K562 (cell line): ENCODE measurements at regions not wholly inside any gene's neighbourhood (a gene's known extent, or its start where the extent isn't known, plus 50 kb on each side); places are given as distances from the start of the nearest gene placed in this dataset.

Experiments used
- ATAC-seq: fragments of 200-7000 bp; cut with Tn5 transposase; 3 replicates; pipeline ENCODE4 v1.9.1; 2020; ENCODE audit warnings: moderate library complexity
- BruUV-seq: library from RNA; stranded (reverse); fragments of 400-500 nt; replicated peaks from 2 replicates; lab custom pipeline; 2021; lab: Mats Ljungman, UMichigan
- CTCF ChIA-PET: fragments of 300-600 bp; formaldehyde crosslinking; extraction: SDS; loops from one replicate; lab custom pipeline; 2021; ENCODE audit warnings: low intra/inter-chr PET ratio; lab: Yijun Ruan, JAX
- POLR2A ChIA-PET: fragments of 300-600, 350-650 bp; sonication (Branson Sonifier 250); formaldehyde crosslinking; extraction: SDS; loops from one replicate; lab custom pipeline; 2021; ENCODE audit warnings: antibody characterized with exemption, inconsistent platforms; lab: Yijun Ruan, JAX
- DNase-seq, 4 experiments: peaks; one replicate each; pipeline versions ENCODE4 v3.0.0 to v3.0.0-alpha.2; 2011 to 2018; ENCODE audit warnings: low spot score in 3 of 4, mixed read lengths in 3 of 4; ENCODE audit errors: extremely low read depth in 1 of 4
- FAIRE-seq: peaks from 2 replicates; lab custom pipeline; 2011; peaks lifted over from hg19 to GRCh38; lab: Jason Lieb, UNC
- H2AFZ ChIP-seq: 2 replicates; pipeline ENCODE4 v1.6.0; 2011; ENCODE audit warnings: low read depth, low read length, control low read depth, inconsistent platforms
- H3K27ac ChIP-seq: fragments of 200-600 bp; 3 replicates; pipeline ENCODE4 v1.8.0; 2011; ENCODE audit warnings: low read depth, mild to moderate bottlenecking, control low read depth, inconsistent platforms, low read length, moderate library complexity, mixed read lengths; ENCODE audit errors: extremely low read depth
- H3K27me3 ChIP-seq, 2 experiments: fragments of 300-600 bp in 1 of 2; 2 replicates in 1 of 2; 3 replicates in 1 of 2; pipeline versions ENCODE4 v1.6.0 to v1.8.0; 2011; ENCODE audit warnings: inconsistent platforms in 2 of 2, low read length in 2 of 2, mild to moderate bottlenecking in 1 of 2, mixed read lengths in 1 of 2, moderate library complexity in 1 of 2; ENCODE audit not compliant: control insufficient read depth in 2 of 2, insufficient read depth in 2 of 2
- H3K36me3 ChIP-seq: fragments of 300-600 bp; 3 replicates; pipeline ENCODE4 v1.8.0; 2011; ENCODE audit warnings: mild to moderate bottlenecking, low read length, inconsistent platforms; ENCODE audit not compliant: control insufficient read depth, insufficient read depth
- H3K4me1 ChIP-seq, 2 experiments: fragments of 200-600 bp in 1 of 2; replicated peaks in 1 of 2; 2 replicates in 1 of 2; 3 replicates in 1 of 2; pipeline versions ENCODE4 v1.5.1 to v1.8.0; 2011; ENCODE audit warnings: inconsistent platforms in 2 of 2, low read length in 2 of 2, mild to moderate bottlenecking in 1 of 2, mixed read lengths in 1 of 2, moderate library complexity in 1 of 2; ENCODE audit not compliant: control insufficient read depth in 2 of 2, insufficient read depth in 2 of 2
- H3K4me2 ChIP-seq: 2 replicates; pipeline ENCODE4 v1.6.1; 2011; ENCODE audit warnings: low read length, control low read depth, inconsistent platforms, mixed read lengths; ENCODE audit not compliant: insufficient read depth
- H3K4me3 ChIP-seq: fragments of 200-600 bp; sonication (generic), shearing (Covaris generic); 2 replicates; pipeline ENCODE4 v1.5.1; 2016; ENCODE audit warnings: control low read depth, inconsistent platforms
- H3K79me2 ChIP-seq: fragments of 200-600 bp; 3 replicates; pipeline ENCODE4 v1.8.0; 2011; ENCODE audit warnings: low read length, inconsistent platforms; ENCODE audit not compliant: control insufficient read depth, insufficient read depth
- H3K9ac ChIP-seq, 2 experiments: 2 replicates each; pipeline versions ENCODE4 v1.6.0 to v1.6.1; 2011; ENCODE audit warnings: low read depth in 2 of 2, low read length in 2 of 2, control low read depth in 1 of 2, inconsistent platforms in 1 of 2, mild to moderate bottlenecking in 1 of 2, mixed read lengths in 1 of 2; ENCODE audit not compliant: insufficient read depth in 1 of 2
- H3K9me1 ChIP-seq: one replicate; pipeline ENCODE4 v1.6.0; 2011; ENCODE audit warnings: inconsistent platforms, mild to moderate bottlenecking, low read length, moderate library complexity; ENCODE audit not compliant: control insufficient read depth, insufficient read depth
- H3K9me3 ChIP-seq: replicated peaks from 2 replicates; pipeline ENCODE4 v1.5.1; 2011; ENCODE audit warnings: low read depth, low read length, inconsistent platforms; ENCODE audit not compliant: control insufficient read depth, insufficient read depth
- H4K20me1 ChIP-seq: replicated peaks from 2 replicates; pipeline ENCODE4 v1.6.1; 2011; ENCODE audit warnings: low read length, inconsistent platforms, mixed read lengths; ENCODE audit not compliant: control insufficient read depth, insufficient read depth
- ASH1L ChIP-seq: fragments of 450-650 bp; IDR thresholded peaks from 2 replicates; pipeline ENCODE4 v1.6.1; 2018; ENCODE audit warnings: borderline replicate concordance, mild to moderate bottlenecking, low read depth; ENCODE audit not compliant: partially characterized antibody
- NUFIP1 ChIP-seq: fragments of 450-650 bp; IDR thresholded peaks from 2 replicates; pipeline ENCODE4 v1.6.1; 2018; ENCODE audit not compliant: partially characterized antibody
- RAD51 ChIP-seq: fragments of 450-650 bp; IDR thresholded peaks from 2 replicates; pipeline ENCODE4 v1.7.1; 2016; ENCODE audit warnings: low read depth, mild to moderate bottlenecking, borderline replicate concordance
- RBM14 ChIP-seq: fragments of 200-400 bp; formaldehyde crosslinking; IDR thresholded peaks from 2 replicates; pipeline ENCODE4 v1.6.1; 2018; ENCODE audit warnings: low read depth, mild to moderate bottlenecking, low read length, moderate library complexity, borderline replicate concordance; ENCODE audit not compliant: insufficient read depth
- SMARCC2 ChIP-seq: fragments of 450-650 bp; IDR thresholded peaks from 2 replicates; pipeline ENCODE4 v1.6.1; 2017; ENCODE audit warnings: antibody characterized with exemption, moderate library complexity, mild to moderate bottlenecking, low read depth
- SP1 ChIP-seq: sonication (generic); formaldehyde crosslinking; IDR thresholded peaks from 2 replicates; pipeline ENCODE4 v1.8.1; 2022; ENCODE audit warnings: mild to moderate bottlenecking, missing genetic modification reagents
- ZNF133 ChIP-seq: fragments of 250-450 bp; sonication (Bioruptor Pico); IDR thresholded peaks from 2 replicates; pipeline ENCODE4 v1.4.0; 2020; ENCODE audit warnings: mild to moderate bottlenecking
- ZNF23 ChIP-seq: fragments of 250-450 bp; sonication (Bioruptor Pico); IDR thresholded peaks from 2 replicates; pipeline ENCODE4 v1.4.0; 2020; ENCODE audit warnings: mild to moderate bottlenecking
- ZNF354B ChIP-seq: fragments of 250-450 bp; sonication (Bioruptor Pico); IDR thresholded peaks from 2 replicates; pipeline ENCODE4 v1.4.0; 2020
- ZNF695 ChIP-seq: fragments of 450-650 bp; formaldehyde crosslinking; IDR thresholded peaks from 2 replicates; pipeline ENCODE4 v1.4.0; 2020; ENCODE audit warnings: mild to moderate bottlenecking, moderate library complexity
- WGBS: fragments of 100-300 bp; shearing (Covaris generic); methylation state at CpG from one replicate; pipeline ENCODE4 v1.1.6; 2016; ENCODE audit warnings: low coverage, mixed read lengths; ENCODE audit not compliant: insufficient coverage; ENCODE audit errors: missing lambda C conversion rate; 5-methylcytosine and 5-hydroxymethylcytosine counted together
- in situ Hi-C: fragments of 300-500 bp; cut with MboI; formaldehyde crosslinking; loops from 4 replicates; pipeline ENCODE4 v1.15.0; 2018; ENCODE audit warnings: inconsistent platforms, mixed read lengths
- intact Hi-C: fragments of 100-400 bp; cut with micrococcal nuclease; formaldehyde crosslinking; loops from 2 replicates; pipeline ENCODE4 v1.14.2; 2022
- TF ChIP-seq, protein P1 (sequence below): fragments of 450-650 bp; IDR thresholded peaks from 2 replicates; pipeline ENCODE4 v1.6.1; 2016; ENCODE audit warnings: missing biosample characterization, missing genetic modification characterization

DNA sequence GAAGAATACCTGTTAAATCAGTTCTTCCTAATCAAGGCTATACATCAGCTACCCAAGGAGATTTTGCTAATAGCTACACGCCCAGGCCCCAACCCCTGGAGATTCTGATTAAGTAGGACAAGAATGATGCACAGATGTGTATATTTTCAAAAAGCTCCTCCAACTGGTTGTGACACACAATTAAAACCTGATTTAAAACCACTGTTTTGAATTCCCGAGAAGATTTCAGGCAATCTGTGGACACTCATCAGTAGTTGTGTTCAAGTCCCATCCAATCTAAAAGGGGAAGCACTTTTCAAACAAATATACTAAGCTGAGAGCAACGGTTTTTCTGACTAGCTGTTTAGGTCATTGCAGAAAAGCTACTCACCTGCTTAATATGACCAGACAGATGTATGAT, 118.9 kb upstream of the NHSL1 start:
- CTCF ChIA-PET, result no interaction called here
- no peaks in the 10 kb centered on the region for H3K79me2 ChIP-seq
- TF ChIP-seq SMARCC2 (no peak), ZNF133 (no peak), RBM14 (no peak), SP1 (CRISPR knock-in tag) (no peak), RAD51 (no peak), ASH1L (no peak), ZNF354B (CRISPR knock-in tag) (no peak)

GRCh38 chr6:138620630-138621029, 121.3 kb upstream of the NHSL1 start:
- no peak overlapping the region for H3K9ac ChIP-seq
- H3K9me3 ChIP-seq, result no peaks in the 10 kb centered on the region
- no peaks in the 10 kb centered on the region for H4K20me1 ChIP-seq
- CTCF ChIA-PET, result no interaction called here
- no peak overlapping the region for H3K4me3 ChIP-seq
- in situ Hi-C loops (no loop called here), intact Hi-C loops (no loop called here)
- no peak overlapping the region for H3K27ac ChIP-seq
- no peak for ATAC-seq
- no peaks in the 10 kb centered on the region for H3K79me2 ChIP-seq
- POLR2A ChIA-PET, result no interaction called here
- DNase-seq, result no peak
- no peak overlapping the region for H3K4me2 ChIP-seq
- H3K9me1 ChIP-seq, result no peaks in the 10 kb centered on the region
- no peak overlapping the region for H2AFZ ChIP-seq
- FAIRE-seq, result no peak
- WGBS, result 0% methylated on average over 3 of the region's 3 CpGs
- no TSS peak for BruUV-seq
- H3K27me3 ChIP-seq, result peaks cover 9 to 21% of the 10 kb centered on the region in 2 experiments
- no peaks in the 10 kb centered on the region for H3K36me3 ChIP-seq
- no peaks in the 10 kb centered on the region for H3K4me1 ChIP-seq
- TF ChIP-seq, protein P1, sequence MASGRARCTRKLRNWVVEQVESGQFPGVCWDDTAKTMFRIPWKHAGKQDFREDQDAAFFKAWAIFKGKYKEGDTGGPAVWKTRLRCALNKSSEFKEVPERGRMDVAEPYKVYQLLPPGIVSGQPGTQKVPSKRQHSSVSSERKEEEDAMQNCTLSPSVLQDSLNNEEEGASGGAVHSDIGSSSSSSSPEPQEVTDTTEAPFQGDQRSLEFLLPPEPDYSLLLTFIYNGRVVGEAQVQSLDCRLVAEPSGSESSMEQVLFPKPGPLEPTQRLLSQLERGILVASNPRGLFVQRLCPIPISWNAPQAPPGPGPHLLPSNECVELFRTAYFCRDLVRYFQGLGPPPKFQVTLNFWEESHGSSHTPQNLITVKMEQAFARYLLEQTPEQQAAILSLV (tag), result no peak
- TF ChIP-seq ZNF23 (CRISPR knock-in tag) (no peak), NUFIP1 (no peak), ZNF695 (no peak)

More for the DNA sequence above, 118.9 kb upstream of the NHSL1 start:
- H4K20me1 ChIP-seq, result no peaks in the 10 kb centered on the region
- no peak for ATAC-seq
- H3K27me3 ChIP-seq, result peaks cover 17 to 36% of the 10 kb centered on the region in 2 experiments
- H3K9ac ChIP-seq, result no peak overlapping the region
- FAIRE-seq, result no peak
- POLR2A ChIA-PET, result interaction anchor here (0.8 to 1.9 kb wide), 3 partner anchors 14 to 755 kb away, joined by 3 to 4 read pairs (median 3); no protein-coding TSS in a partner anchor
- no peaks in the 10 kb centered on the region for H3K4me1 ChIP-seq
- in situ Hi-C loops, result no loop called here
- 0% methylated on average over 3 of the region's 3 CpGs for WGBS
- H2AFZ ChIP-seq, result no peak overlapping the region
- no peak overlapping the region for H3K4me2 ChIP-seq
- H3K9me1 ChIP-seq, result no peaks in the 10 kb centered on the region
- intact Hi-C loops, result no loop called here
- no peaks in the 10 kb centered on the region for H3K9me3 ChIP-seq
- no peak overlapping the region for H3K4me3 ChIP-seq
- DNase-seq, result no peak
- no peak overlapping the region for H3K27ac ChIP-seq
- H3K36me3 ChIP-seq, result no peaks in the 10 kb centered on the region
- BruUV-seq, result no TSS peak
